ENCODE measurements at regions not wholly inside any gene's neighbourhood (a gene's known extent, or its start where the extent isn't known, plus 50 kb on each side); places are given as distances from the start of the nearest gene placed in this dataset.
"Not testable (repeated sequence)": the region's sequence is repeated elsewhere in the genome, so short reads cannot be mapped to it uniquely, and the experiment has no call there.

GRCh38 chr3:106981392-106981791, 395.8 kb upstream of the CCDC54 start:
- TF ChIP-seq CTCF (IDR thresholded peaks at IDR 0.05; ENCODE audit: control insufficient read depth, extremely low read depth, insufficient read depth): no peak
- DNase-seq (ENCODE audit: low read depth): no peak
- H3K4me3 ChIP-seq (ENCODE audit: low read depth, low read length): no peak overlapping the region

GRCh38 chr3:106985721-106986120, 391.5 kb upstream of the CCDC54 start:
- no peak overlapping the region for H3K4me3 ChIP-seq (ENCODE audit: low read depth, low read length)
- TF ChIP-seq CTCF (IDR thresholded peaks at IDR 0.05; ENCODE audit: control insufficient read depth, extremely low read depth, insufficient read depth): no peak
- no peak for DNase-seq (ENCODE audit: low read depth)

- not testable (repeated sequence) for DNase-seq (ENCODE audit: low read depth); H3K4me3 ChIP-seq (ENCODE audit: low read depth, low read length)
Measured at GRCh38 chr3:106998841-106999682, 378.2 kb upstream of the CCDC54 start.

- no peak overlapping the region for H3K4me3 ChIP-seq (ENCODE audit: low read depth, low read length)
- DNase-seq (ENCODE audit: low read depth): no peak
- no peak for TF ChIP-seq CTCF (IDR thresholded peaks at IDR 0.05; ENCODE audit: control insufficient read depth, extremely low read depth, insufficient read depth)
Measured at GRCh38 chr3:107001635-107002034, 375.6 kb upstream of the CCDC54 start.

- DNase-seq (ENCODE audit: low read depth): not testable (repeated sequence)
Measured at GRCh38 chr3:107005352-107005751, 371.9 kb upstream of the CCDC54 start.

GRCh38 chr3:107008213-107008612, 369.0 kb upstream of the CCDC54 start:
- H3K4me3 ChIP-seq (ENCODE audit: low read depth, low read length): no peak overlapping the region
- TF ChIP-seq CTCF (IDR thresholded peaks at IDR 0.05; ENCODE audit: control insufficient read depth, extremely low read depth, insufficient read depth): no peak
- DNase-seq (ENCODE audit: low read depth): no peak

More at GRCh38 chr3:107005352-107005751, 371.9 kb upstream of the CCDC54 start:
- not testable (repeated sequence) for H3K4me3 ChIP-seq (ENCODE audit: low read depth, low read length)

GRCh38 chr3:107013641-107014040, 363.6 kb upstream of the CCDC54 start:
- no peak for DNase-seq (ENCODE audit: low read depth)
- TF ChIP-seq CTCF (IDR thresholded peaks at IDR 0.05; ENCODE audit: control insufficient read depth, extremely low read depth, insufficient read depth): no peak
- no peak overlapping the region for H3K4me3 ChIP-seq (ENCODE audit: low read depth, low read length)

- TF ChIP-seq CTCF (IDR thresholded peaks at IDR 0.05; ENCODE audit: control insufficient read depth, extremely low read depth, insufficient read depth): no peak
- DNase-seq (ENCODE audit: low read depth): peak; percentile 22
- H3K4me3 ChIP-seq (ENCODE audit: low read depth, low read length): no peak overlapping the region
Measured at GRCh38 chr3:107024551-107025026, 352.6 kb upstream of the CCDC54 start.

Measured in LNCaP clone FGC (cell line).